ENCODE measurements at regions not wholly inside any gene's neighbourhood (a gene's known extent, or its start where the extent isn't known, plus 50 kb on each side); places are given as distances from the start of the nearest gene placed in this dataset.

DNA sequence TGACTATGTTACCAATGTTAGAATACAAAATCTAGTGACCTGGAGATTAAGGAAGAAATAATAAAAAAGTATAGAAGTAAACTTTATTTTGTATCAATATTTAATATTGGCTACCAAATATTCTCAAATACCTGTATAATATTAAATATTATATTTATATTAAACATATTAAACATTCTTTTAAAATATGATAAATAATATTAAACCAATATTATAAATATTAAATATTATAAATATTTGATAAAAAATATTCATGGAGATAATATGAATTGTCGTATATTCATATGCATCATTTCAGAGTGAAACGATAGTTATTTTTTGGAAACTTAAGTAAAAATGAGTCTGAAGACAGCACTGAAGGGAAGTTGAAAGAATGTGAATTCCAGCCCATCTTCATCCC, 571.2 kb upstream of the KLF12 start:
- Histone ChIP-seq H3K27me3 (ENCODE audit: control insufficient read depth in 2 of 2, insufficient read depth in 2 of 2, low read length in 2 of 2) (no peaks in the 10 kb centered on the region), H3K79me2 (ENCODE audit: control insufficient read depth, insufficient read depth, low read length) (no peaks in the 10 kb centered on the region), H4K20me1 (replicated peaks; ENCODE audit: control insufficient read depth, insufficient read depth, low read length) (no peaks in the 10 kb centered on the region), H3K4me2 (ENCODE audit: insufficient read depth, low read length) (no peak overlapping the region), H3K9me3 (replicated peaks; ENCODE audit: control insufficient read depth, insufficient read depth, low read depth, low read length) (no peaks in the 10 kb centered on the region), H3K4me3 (no peak overlapping the region), H2AFZ (ENCODE audit: low read depth, low read length) (no peak overlapping the region), H3K9ac (ENCODE audit: insufficient read depth in 1 of 2, low read depth in 2 of 2, low read length in 2 of 2) (no peak overlapping the region), H3K36me3 (ENCODE audit: control insufficient read depth, insufficient read depth, low read length) (no peaks in the 10 kb centered on the region), H3K9me1 (ENCODE audit: control insufficient read depth, insufficient read depth, low read length) (no peaks in the 10 kb centered on the region), H3K27ac (ENCODE audit: extremely low read depth, low read depth, low read length) (no peak overlapping the region), H3K4me1 (replicated peaks in 1 of 2; ENCODE audit: control insufficient read depth in 2 of 2, insufficient read depth in 2 of 2, low read length in 2 of 2) (no peaks in the 10 kb centered on the region)
- no peak for FAIRE-seq
- CTCF ChIA-PET (ENCODE audit: low intra/inter-chr PET ratio) = no interaction called here
- BruUV-seq (replicated peaks) = no TSS peak
- intact Hi-C loops (cut with micrococcal nuclease) (no loop called here), in situ Hi-C loops (cut with MboI) (no loop called here)
- WGBS (ENCODE audit: insufficient coverage, low coverage, missing lambda C conversion rate) = 0% methylated on average over 2 of the region's 2 CpGs
- POLR2A ChIA-PET = no interaction called here
- ATAC-seq = no peak
- TF ChIP-seq ZNF75A (CRISPR knock-in tag; IDR thresholded peaks at IDR 0.05) (no peak), ZNF23 (CRISPR knock-in tag; IDR thresholded peaks at IDR 0.05) (no peak)
- TF ChIP-seq, protein P1, sequence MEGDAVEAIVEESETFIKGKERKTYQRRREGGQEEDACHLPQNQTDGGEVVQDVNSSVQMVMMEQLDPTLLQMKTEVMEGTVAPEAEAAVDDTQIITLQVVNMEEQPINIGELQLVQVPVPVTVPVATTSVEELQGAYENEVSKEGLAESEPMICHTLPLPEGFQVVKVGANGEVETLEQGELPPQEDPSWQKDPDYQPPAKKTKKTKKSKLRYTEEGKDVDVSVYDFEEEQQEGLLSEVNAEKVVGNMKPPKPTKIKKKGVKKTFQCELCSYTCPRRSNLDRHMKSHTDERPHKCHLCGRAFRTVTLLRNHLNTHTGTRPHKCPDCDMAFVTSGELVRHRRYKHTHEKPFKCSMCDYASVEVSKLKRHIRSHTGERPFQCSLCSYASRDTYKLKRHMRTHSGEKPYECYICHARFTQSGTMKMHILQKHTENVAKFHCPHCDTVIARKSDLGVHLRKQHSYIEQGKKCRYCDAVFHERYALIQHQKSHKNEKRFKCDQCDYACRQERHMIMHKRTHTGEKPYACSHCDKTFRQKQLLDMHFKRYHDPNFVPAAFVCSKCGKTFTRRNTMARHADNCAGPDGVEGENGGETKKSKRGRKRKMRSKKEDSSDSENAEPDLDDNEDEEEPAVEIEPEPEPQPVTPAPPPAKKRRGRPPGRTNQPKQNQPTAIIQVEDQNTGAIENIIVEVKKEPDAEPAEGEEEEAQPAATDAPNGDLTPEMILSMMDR (IDR thresholded peaks at IDR 0.05 in 2 of 3, conservative IDR thresholded peaks at IDR 0.05 in 1 of 3; ENCODE audit: insufficient read depth in 2 of 3, low read depth in 1 of 3, low read length in 3 of 3) = no peak
- no peak for DNase-seq (ENCODE audit: extremely low read depth in 1 of 4, low spot score in 3 of 4)

GRCh38 chr13:74703855-74704387, 569.7 kb upstream of the KLF12 start:
- H3K4me1 ChIP-seq (replicated peaks in 1 of 2; ENCODE audit: control insufficient read depth in 2 of 2, insufficient read depth in 2 of 2, low read length in 2 of 2) = no peaks in the 10 kb centered on the region
- intact Hi-C loops (cut with micrococcal nuclease) = no loop called here
- no peaks in the 10 kb centered on the region for H4K20me1 ChIP-seq (replicated peaks; ENCODE audit: control insufficient read depth, insufficient read depth, low read length)
- in situ Hi-C loops (cut with MboI) = no loop called here
- no peak overlapping the region for H3K4me2 ChIP-seq (ENCODE audit: insufficient read depth, low read length)
- no peak overlapping the region for H3K27ac ChIP-seq (ENCODE audit: extremely low read depth, low read depth, low read length)
- BruUV-seq (replicated peaks) = no TSS peak
- ChIA-PET POLR2A (no interaction called here), CTCF (ENCODE audit: low intra/inter-chr PET ratio) (no interaction called here)
- DNase-seq (ENCODE audit: extremely low read depth in 1 of 4, low spot score in 3 of 4) (no peak), ATAC-seq (no peak), FAIRE-seq (no peak)
- H3K9ac ChIP-seq (ENCODE audit: insufficient read depth in 1 of 2, low read depth in 2 of 2, low read length in 2 of 2) = no peak overlapping the region
- H2AFZ ChIP-seq (ENCODE audit: low read depth, low read length) = no peak overlapping the region
- no peaks in the 10 kb centered on the region for H3K79me2 ChIP-seq (ENCODE audit: control insufficient read depth, insufficient read depth, low read length)
- TF ChIP-seq ZNF586 (CRISPR knock-in tag; conservative IDR thresholded peaks at IDR 0.05) = no peak
- TF ChIP-seq, protein P2, sequence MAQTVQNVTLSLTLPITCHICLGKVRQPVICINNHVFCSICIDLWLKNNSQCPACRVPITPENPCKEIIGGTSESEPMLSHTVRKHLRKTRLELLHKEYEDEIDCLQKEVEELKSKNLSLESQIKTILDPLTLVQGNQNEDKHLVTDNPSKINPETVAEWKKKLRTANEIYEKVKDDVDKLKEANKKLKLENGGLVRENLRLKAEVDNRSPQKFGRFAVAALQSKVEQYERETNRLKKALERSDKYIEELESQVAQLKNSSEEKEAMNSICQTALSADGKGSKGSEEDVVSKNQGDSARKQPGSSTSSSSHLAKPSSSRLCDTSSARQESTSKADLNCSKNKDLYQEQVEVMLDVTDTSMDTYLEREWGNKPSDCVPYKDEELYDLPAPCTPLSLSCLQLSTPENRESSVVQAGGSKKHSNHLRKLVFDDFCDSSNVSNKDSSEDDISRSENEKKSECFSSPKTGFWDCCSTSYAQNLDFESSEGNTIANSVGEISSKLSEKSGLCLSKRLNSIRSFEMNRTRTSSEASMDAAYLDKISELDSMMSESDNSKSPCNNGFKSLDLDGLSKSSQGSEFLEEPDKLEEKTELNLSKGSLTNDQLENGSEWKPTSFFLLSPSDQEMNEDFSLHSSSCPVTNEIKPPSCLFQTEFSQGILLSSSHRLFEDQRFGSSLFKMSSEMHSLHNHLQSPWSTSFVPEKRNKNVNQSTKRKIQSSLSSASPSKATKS (CRISPR knock-in tag; IDR thresholded peaks at IDR 0.05) = no peak
- no peak for TF ChIP-seq ZNF79 (CRISPR knock-in tag; IDR thresholded peaks at IDR 0.05; ENCODE audit: low read depth)
- no peak for TF ChIP-seq TRIM28 (IDR thresholded peaks at IDR 0.05)
- no peak for TF ChIP-seq NCOA1 (IDR thresholded peaks at IDR 0.05; ENCODE audit: low read depth)
- TF ChIP-seq MED1 (CRISPR knock-in tag; IDR thresholded peaks at IDR 0.05; ENCODE audit: borderline replicate concordance) = no peak
- no peak for TF ChIP-seq MAFF (IDR thresholded peaks at IDR 0.05; ENCODE audit: low read length)
- no peak overlapping the region for H3K4me3 ChIP-seq
- no peaks in the 10 kb centered on the region for H3K36me3 ChIP-seq (ENCODE audit: control insufficient read depth, insufficient read depth, low read length)
- no peaks in the 10 kb centered on the region for H3K9me3 ChIP-seq (replicated peaks; ENCODE audit: control insufficient read depth, insufficient read depth, low read depth, low read length)
- H3K27me3 ChIP-seq (ENCODE audit: control insufficient read depth in 2 of 2, insufficient read depth in 2 of 2, low read length in 2 of 2) = no peaks in the 10 kb centered on the region
- 4% methylated on average over 3 of the region's 3 CpGs for WGBS (ENCODE audit: insufficient coverage, low coverage, missing lambda C conversion rate)
- H3K9me1 ChIP-seq (ENCODE audit: control insufficient read depth, insufficient read depth, low read length) = no peaks in the 10 kb centered on the region

Data from K562 (cell line).